Spinal cord (tissue), 9 donors: ENCODE measurements at regions not wholly inside any gene's neighbourhood (a gene's known extent, or its start where the extent isn't known, plus 50 kb on each side); places are given as distances from the start of the nearest gene placed in this dataset.
"Not testable (repeated sequence)": the region's sequence is repeated elsewhere in the genome, so short reads cannot be mapped to it uniquely, and the experiment has no call there.

Experiments used
- DNase-seq, 6 donors: peaks; one replicate each; pipeline versions ENCODE4 v3.0.0 to v3.0.0-alpha.2; 2013 to 2015; ENCODE audit warnings: low spot score in 6 of 6, low read depth in 4 of 6
- H3K27ac ChIP-seq: one replicate; pipeline ENCODE4 v1.5.1; 2013; ENCODE audit warnings: low read depth, low read length, control low read depth
- H3K27me3 ChIP-seq: one replicate; pipeline ENCODE4 v1.6.1; 2013; ENCODE audit warnings: low read length; ENCODE audit not compliant: control insufficient read depth, insufficient read depth
- H3K36me3 ChIP-seq: one replicate; pipeline ENCODE4 v1.6.1; 2013; ENCODE audit warnings: low read length; ENCODE audit not compliant: control insufficient read depth, insufficient read depth
- H3K4me1 ChIP-seq: one replicate; pipeline ENCODE4 v1.6.1; 2013; ENCODE audit warnings: low read length; ENCODE audit not compliant: control insufficient read depth, insufficient read depth
- H3K4me3 ChIP-seq: one replicate; pipeline ENCODE4 v1.5.1; 2013; ENCODE audit warnings: low read depth, low read length, control low read depth
- H3K9me3 ChIP-seq: one replicate; pipeline ENCODE4 v1.6.1; 2013; ENCODE audit warnings: low read length; ENCODE audit not compliant: control insufficient read depth, insufficient read depth
- WGBS: methylation state at CpG from one replicate; pipeline ENCODE4 v1.1.5; 2013; ENCODE audit warnings: missing lambda C conversion rate; ENCODE audit not compliant: insufficient coverage; 5-methylcytosine and 5-hydroxymethylcytosine counted together
- donor health status: healthy.

DNA sequence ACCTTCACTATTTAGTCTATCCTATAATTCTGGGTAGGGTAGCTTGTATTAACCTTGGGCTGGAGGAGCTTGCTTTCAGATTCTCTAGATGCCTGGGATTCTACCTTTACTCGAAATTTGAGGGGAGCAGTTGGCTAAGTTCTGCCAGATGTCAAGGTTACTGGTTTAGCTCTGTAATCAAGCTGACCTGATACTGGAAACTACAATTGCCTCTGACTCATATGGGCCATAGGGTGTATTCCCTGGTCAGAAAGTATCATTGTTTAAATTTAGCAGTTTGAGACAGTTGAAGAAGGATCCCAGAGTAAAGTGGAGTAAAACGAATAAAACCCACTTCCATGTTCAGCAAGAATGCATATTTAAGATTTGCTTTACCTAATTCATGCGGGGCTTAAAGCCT lies 337.6 kb downstream of the SPIN4 start:
- Histone ChIP-seq H3K9me3 (peaks cover 6% of the 10 kb centered on the region), H3K4me3 (no peak overlapping the region), H3K36me3 (no peaks in the 10 kb centered on the region), H3K4me1 (no peaks in the 10 kb centered on the region), H3K27ac (no peak overlapping the region), H3K27me3 (no peaks in the 10 kb centered on the region)
- no CpG with 5 or more reads among the region's 3 CpGs for WGBS
- DNase-seq: no peak

- H3K9me3 ChIP-seq: peaks cover 2% of the 10 kb centered on the region
- no peaks in the 10 kb centered on the region for H3K36me3 ChIP-seq
- no peaks in the 10 kb centered on the region for H3K4me1 ChIP-seq
- H3K27me3 ChIP-seq: no peaks in the 10 kb centered on the region
- H3K4me3 ChIP-seq: no peak overlapping the region
- no peak for DNase-seq
- no peak overlapping the region for H3K27ac ChIP-seq
Measured at GRCh38 chrX:63012574-63012973, 338.6 kb downstream of the SPIN4 start.

GRCh38 chrX:63000196-63000595 lies 350.9 kb downstream of the SPIN4 start:
- not testable (repeated sequence) for H3K27ac ChIP-seq, H3K9me3 ChIP-seq, H3K4me3 ChIP-seq, H3K36me3 ChIP-seq, H3K27me3 ChIP-seq, H3K4me1 ChIP-seq, DNase-seq
- no CpG with 5 or more reads among the region's 1 CpG for WGBS
